C4-2B (cell line): ENCODE measurements at regions not wholly inside any gene's neighbourhood (a gene's known extent, or its start where the extent isn't known, plus 50 kb on each side); places are given as distances from the start of the nearest gene placed in this dataset.

ENCODE experiments used
- H3K27ac ChIP-seq: fragments of 450-650 bp; 2 replicates; pipeline ENCODE4 v1.5.1; 2017
- CTCF ChIP-seq: fragments of 450-650 bp; conservative IDR thresholded peaks from 2 replicates; pipeline ENCODE4 v1.5.1; 2017; ENCODE audit warnings: mild to moderate bottlenecking
- ZFX ChIP-seq: fragments of 450-650 bp; IDR thresholded peaks from 2 replicates; pipeline ENCODE4 v1.6.1; 2017

- H3K27ac ChIP-seq: no peak overlapping the region
- no peak for TF ChIP-seq CTCF
- no peak for TF ChIP-seq ZFX
Observed at GRCh38 chr2:33660416-33661123, 61.5 kb upstream of the FAM98A start.

GRCh38 chr2:33655626-33656320 lies 56.7 kb upstream of the FAM98A start:
- no peak overlapping the region for H3K27ac ChIP-seq
- TF ChIP-seq CTCF: no peak
- no peak for TF ChIP-seq ZFX

GRCh38 chr2:33652830-33653229 lies 53.7 kb upstream of the FAM98A start:
- no peak overlapping the region for H3K27ac ChIP-seq
- TF ChIP-seq ZFX (no peak), CTCF (no peak)

GRCh38 chr2:33650171-33650570 lies 51.1 kb upstream of the FAM98A start:
- TF ChIP-seq CTCF (no peak), ZFX (no peak)
- no peak overlapping the region for H3K27ac ChIP-seq
